CD4-positive, alpha-beta T cell treated with Interleukin-17A for 1 hour (primary cell): ENCODE measurements at regions not wholly inside any gene's neighbourhood (a gene's known extent, or its start where the extent isn't known, plus 50 kb on each side); places are given as distances from the start of the nearest gene placed in this dataset.

Experiments
- DNase-seq: peaks from one replicate; pipeline ENCODE4 v3.0.0-alpha.2; 2020

- no peak for DNase-seq
Measured at GRCh38 chr1:82463951-82464350, 663.2 kb downstream of the ADGRL2 start.

- no peak for DNase-seq
Measured at GRCh38 chr1:82462366-82462765, 661.6 kb downstream of the ADGRL2 start.

DNA sequence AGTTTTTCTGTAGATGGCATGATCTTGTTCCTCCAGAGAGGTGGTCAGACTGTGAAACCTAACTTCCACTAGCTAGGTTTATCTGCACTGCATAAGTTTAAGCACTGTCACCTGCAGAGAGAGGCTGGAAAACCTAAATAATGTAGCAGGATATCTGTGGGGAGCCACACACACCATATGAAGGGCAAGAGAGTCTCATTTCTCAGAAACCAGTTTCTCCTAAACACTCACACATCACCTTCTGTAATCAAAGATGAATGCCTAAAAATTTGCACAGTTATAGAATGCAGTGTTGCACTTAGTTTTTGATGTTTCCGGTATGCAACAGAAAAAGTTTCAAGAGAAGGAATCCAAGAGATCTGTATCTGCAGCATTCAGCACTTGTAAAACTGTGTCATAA is 654.6 kb downstream of the ADGRL2 start:
- DNase-seq, result no peak

GRCh38 chr1:82454431-82454830 is 653.7 kb downstream of the ADGRL2 start:
- DNase-seq, result no peak

DNA sequence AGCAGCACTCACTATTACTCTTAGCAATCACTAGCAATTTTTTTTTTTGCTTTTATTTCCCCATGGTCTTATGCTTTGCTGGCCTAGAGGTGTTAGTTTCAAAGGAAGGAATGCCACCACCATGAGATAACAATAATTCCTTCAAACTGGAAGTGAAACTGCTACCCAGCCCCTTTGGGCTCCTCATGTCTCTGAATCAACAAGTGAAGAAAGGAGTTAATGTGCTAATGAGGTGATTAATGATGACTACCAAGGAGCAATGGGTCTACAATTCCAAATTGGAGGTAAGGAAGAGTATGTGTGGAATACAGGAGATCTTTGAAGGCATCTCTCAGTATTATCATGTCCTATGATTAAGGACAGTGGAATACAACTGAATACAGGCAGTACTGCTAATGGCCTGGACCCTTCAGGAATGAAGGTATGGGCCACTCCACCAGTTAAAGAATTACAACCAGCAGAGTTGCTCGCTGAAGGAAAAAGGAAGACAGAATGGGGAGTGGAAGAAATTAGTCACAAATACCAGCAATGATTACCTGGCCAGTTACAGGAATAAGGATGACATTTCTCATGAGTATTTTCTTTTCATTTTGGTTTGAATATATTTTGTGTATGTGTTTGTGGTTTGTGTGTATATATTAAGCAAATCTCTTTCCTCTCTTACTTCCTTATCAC is 652.9 kb downstream of the ADGRL2 start:
- DNase-seq, result no peak

DNA sequence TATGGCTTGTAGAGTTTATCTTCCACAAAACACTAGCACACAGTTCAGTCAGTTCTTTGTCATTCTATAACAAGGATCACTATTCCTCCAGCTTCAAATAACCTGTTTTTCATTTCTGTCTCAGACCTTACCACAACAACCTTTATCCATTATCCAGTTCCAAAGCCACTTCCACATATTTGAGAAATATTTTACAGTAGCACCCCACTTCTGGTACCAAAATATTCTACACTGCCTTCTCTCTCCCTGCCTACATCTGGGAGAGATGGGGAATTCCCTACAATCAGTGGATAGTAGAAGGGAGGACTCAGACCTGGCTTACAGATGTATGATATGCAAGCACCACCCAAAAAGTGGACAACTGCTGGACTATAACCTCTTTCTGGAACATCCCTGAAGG is 651.4 kb downstream of the ADGRL2 start:
- no peak for DNase-seq

DNA sequence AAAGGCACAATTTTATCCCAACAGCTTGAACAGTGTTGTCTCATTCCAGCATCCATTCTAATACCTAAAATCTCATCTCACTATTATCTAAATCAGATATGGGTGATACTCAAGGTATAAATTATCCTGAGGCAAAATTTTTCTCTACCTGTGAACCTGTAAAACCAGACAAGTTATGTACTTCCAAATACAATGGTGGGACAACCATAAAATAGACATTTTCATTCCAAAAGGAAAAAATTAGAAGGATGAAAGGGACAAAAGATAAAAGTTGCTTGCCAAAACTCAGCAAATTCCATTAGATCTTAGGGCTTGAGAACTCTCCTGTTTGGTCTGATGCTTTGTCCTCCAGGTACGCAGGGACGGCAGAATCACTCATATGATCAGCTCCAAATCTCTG is 650.5 kb downstream of the ADGRL2 start:
- DNase-seq, result no peak

- DNase-seq, result no peak
Measured at GRCh38 chr1:82449506-82450057, 648.8 kb downstream of the ADGRL2 start.

GRCh38 chr1:82446955-82447354 is 646.2 kb downstream of the ADGRL2 start:
- no peak for DNase-seq

DNA sequence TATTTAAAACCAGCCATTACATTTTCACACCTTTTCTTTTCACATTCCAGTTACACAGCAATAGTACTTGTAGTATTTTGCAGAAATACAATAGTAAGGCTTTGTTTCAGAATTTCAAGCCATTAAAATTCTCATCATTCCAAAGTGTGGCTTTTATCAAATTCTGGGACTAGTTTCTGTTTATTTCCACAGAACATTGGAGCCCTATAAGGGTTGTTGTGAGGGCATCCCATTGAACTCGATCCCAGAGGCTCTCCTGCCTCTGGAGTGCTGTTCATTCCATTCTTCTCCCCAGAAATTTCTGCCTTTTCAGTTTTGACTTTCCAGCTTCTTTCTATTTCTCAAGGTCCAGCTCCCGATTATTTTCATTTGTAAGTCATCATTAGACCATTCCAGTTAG is 645.5 kb downstream of the ADGRL2 start:
- no peak for DNase-seq

- DNase-seq, result no peak
Measured at GRCh38 chr1:82445827-82446226, 645.1 kb downstream of the ADGRL2 start.

DNA sequence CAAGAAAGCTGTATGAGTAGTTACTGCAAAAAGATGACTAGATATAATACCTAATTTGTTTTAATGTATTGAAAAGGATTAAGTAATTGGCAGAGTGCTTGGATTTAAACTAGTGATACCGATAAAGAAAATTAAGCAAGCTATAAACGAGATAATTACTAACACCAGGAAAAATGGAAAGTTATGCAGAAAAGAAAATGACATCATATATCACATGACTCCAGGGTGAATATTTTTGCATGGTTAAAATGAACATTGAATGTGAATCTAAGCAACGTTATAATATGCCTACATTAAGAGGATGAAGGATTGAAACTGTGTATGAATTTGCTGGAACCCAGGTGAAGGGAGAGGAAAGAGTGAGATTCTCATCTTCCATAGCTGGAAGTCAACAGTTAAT is 644.4 kb downstream of the ADGRL2 start:
- no peak for DNase-seq

- DNase-seq, result no peak
Measured at GRCh38 chr1:82441402-82441801, 640.7 kb downstream of the ADGRL2 start.

DNA sequence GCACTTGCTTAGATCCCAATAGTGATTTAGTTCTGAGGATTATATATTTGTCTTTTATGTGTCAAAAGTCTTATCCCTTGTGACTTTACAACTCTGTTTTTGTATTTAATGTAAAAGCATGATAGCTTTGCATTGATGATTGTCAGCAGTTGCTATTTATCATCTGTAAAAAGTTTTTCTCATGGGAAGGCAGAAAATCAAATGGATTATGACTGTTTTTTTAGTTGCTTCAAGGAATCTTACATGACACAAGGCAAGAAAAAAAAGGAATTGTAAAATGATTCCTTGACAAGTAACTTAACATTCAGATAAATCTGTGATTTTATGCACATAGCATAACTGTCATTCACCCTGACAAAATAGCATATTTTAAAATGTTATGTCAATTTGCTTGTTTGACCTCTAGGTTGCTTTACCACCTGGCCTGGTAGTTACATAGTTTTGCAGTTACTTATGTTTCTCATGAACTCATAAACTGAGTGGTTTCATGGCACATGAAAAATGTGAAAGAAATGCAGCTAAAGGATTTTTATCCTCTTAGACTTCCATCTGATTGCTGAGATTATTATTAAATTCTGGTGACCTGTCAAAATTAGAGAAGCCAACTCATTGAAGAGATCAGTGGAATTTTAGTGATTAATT is 622.6 kb downstream of the ADGRL2 start:
- no peak for DNase-seq

DNA sequence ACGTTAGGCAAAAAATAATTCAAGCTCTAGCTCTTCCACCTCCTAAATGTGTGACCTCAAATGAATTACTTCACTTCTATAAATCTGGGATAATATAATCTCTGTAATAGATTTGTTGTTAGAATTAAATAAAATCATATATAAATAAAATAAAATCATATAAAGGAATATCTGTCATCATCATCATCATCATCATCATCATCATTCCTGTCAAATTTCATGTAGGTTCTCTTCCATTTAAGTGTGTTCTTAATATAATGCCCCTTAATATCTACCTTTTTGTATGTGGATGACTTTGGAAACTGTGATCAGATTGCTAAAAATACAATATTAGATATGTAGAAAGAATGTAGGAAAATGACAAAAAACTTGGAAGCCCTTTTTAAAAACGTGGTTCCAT is 621.0 kb downstream of the ADGRL2 start:
- no peak for DNase-seq

GRCh38 chr1:82420584-82420983 is 619.9 kb downstream of the ADGRL2 start:
- no peak for DNase-seq

DNA sequence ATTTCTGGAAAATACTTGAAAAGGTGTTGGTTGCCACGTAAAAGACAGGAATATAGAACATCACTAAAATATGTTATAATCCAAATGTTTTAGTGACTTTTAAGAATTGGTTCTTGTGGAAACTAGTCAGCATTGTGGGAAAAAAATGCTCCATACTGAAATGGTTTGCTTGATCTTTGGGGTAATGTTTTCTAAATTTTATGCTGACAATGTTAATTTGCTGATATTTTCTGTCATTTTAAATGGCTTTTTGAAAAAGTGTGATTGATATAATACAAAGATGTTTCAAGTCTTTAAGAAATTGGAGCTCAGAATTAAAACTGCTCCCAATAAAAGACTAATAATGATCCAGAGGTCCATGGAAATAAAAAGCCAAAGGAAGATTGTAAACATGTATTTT is 610.9 kb downstream of the ADGRL2 start:
- DNase-seq, result no peak

- no peak for DNase-seq
Measured at GRCh38 chr1:82405333-82405732, 604.6 kb downstream of the ADGRL2 start.

DNA sequence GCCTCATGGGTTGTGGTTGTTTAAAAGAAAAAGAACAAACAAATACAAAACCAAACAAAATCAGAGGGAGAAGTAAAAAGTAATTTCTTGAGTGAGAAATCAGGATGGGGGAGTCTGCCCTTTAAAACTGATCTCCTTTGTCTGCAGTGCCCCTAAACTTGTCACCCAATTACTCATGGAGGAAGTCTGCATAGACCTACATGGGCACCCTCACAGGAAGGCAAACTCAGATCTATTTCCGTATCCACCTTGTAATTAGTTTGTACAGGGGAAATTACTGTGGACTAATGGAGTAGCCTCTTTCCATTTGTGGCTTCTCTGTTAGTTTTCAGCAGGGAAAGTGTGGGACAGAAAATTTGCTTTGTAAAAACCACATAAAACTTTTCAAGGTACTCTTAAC is 600.4 kb downstream of the ADGRL2 start:
- DNase-seq, result no peak

DNA sequence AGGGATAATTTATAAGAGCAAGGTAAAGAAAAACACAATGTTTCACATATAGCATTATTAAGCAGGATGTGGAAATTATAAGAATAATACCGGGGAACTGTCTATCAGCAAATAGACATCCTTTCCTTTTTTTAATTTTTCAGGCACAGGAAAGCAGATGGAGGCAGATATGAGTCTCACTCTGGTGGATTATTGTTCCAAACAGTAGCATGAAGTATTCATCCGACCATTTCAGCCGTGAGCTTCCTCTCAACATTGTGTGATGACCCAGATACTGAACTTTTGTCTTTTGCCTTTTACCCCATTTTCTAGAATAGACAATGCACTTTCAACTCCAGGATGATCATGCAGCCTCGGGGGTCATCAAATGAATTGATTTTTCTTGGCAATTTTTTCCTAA is 599.8 kb downstream of the ADGRL2 start:
- no peak for DNase-seq

DNA sequence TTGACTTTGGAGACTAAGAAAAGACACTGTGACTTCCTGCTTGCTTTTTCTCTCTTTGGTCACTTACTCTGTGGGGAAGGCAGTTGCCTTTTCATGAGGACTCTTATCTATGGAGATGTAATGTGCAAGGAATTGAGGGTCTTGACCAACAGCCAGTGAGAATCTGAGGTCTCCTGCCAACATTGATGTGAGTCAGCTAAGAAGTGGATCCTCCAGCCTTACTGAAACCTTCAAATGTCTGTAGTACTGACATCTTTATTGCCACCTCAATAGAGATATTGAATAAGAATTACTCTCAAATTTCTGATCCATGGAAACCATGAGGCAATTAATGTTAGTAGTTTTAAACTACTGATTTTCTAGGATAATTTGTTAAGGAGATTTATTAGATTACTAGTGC is 598.4 kb downstream of the ADGRL2 start:
- no peak for DNase-seq

GRCh38 chr1:82398357-82398756 is 597.6 kb downstream of the ADGRL2 start:
- DNase-seq, result no peak

DNA sequence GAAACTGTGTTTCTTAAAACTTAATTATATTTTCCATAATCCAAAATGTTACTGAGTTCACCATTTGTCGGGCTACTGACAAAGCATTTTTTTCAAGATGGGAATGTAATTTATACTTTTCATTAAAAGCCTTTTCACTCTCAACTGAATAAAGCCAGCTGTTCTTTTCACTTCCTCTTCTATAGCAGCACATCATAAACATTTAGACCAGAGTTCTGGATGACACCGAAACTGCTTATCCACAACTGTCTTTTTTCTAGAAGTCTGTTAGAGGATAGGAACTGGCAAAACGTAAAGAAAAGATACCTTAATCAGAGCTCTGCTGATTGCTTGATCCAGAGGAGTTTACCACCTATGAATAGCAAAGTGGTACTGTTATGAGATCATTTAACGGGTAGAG is 594.7 kb downstream of the ADGRL2 start:
- DNase-seq, result no peak

DNA sequence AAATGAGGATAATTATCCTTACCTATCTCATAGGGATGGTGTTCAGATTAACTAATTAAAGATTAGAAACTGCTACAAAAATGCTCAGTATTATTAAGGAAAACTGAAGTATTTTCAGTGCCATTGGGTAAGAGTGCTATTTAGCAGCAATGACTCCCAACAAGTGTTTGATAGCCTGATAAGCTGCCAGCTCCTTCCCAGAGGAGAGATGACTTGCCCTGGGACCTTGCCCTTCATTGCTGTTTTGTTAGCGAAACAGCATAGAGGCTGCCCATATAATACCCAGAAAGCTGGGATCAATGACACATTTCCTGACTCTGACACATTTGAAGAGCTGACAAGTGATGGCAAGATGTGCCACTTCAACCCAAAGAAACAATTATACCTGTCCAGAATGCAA is 592.2 kb downstream of the ADGRL2 start:
- DNase-seq, result no peak

DNA sequence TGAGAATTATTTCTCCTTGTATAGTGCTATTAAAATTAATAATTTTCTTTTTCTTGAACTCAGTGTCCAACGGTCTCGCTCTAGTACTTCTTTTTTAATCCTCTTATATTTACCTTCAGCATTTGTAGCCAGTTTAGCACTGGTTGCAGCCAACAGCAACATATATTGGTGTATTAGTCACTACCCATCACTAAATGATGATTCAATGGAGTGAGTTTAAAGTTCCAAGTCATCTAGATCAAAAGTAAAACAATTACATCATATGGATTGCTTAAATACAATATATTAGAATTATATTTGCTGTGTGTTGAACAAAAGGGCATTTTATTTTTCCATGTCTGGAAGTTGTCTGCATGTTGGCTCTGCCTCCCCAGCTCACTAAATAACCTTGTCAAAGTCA is 591.8 kb downstream of the ADGRL2 start:
- DNase-seq, result no peak
